GM18511 (cell line): ENCODE measurements at regions not wholly inside any gene's neighbourhood (a gene's known extent, or its start where the extent isn't known, plus 50 kb on each side); places are given as distances from the start of the nearest gene placed in this dataset.

Experiments
- ATAC-seq: cut with Tn5 transposase; IDR thresholded peaks from one replicate; pipeline ENCODE4 v1.9.1; 2021; ENCODE audit warnings: mild to moderate bottlenecking, moderate library complexity; ENCODE audit not compliant: unreplicated experiment

DNA sequence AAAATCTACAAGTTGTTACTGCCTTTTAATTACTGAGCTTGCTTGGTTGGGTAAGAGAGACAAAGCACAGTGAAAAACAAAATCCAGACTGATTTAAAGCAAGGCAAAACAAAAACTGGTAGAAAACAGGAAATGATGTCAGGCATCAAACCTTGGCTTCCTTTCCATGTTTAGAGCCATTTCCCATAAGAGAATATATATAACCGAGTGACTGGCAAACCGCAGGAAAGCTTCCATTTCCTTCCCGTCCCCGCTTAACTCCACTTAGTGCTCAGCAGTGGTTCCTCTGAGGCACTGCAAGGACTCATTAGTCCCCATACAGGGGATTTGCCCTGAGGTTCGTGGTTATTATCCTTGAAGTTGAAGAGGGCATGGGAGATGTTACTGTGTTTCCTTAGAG lies 446.3 kb downstream of the LPIN1 start:
- ATAC-seq: no peak

DNA sequence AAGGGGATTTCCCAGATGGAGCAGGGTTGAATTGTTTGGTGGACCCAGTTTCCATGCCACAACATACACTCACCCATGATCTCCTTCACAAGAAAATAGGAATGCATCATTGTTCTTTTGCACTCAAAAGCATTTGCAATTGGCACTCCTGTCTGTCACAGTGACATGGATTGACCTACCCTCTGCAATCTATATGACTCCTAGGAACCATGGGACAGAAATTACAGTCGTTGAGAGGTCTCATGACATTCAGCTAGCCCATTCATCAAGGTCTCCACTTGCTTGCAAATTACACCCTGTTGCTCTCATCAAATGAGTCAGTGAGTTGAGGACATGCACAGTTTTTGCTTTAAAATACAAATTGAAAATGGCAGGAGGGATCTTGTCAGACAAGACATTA lies 448.5 kb downstream of the LPIN1 start:
- ATAC-seq: no peak

DNA sequence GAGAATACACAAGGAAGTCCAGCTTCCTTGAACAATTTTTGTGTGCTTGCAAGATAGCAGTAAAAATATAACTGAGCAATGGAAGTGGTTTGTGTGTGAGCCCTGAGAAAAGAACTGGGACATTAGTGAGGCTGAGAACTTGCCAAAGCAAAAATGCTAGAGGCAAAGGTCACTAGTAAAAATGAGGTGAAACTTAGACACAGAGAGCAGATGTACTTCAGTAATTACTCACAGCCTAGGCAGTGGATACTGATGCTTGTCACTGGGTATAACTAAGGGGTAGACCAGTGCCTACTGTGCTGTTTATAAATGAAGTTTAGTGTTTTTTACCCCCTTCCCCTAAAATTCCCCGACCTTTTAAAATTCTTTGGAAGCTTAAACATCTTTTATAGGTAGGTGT lies 450.1 kb downstream of the LPIN1 start:
- ATAC-seq: peak; percentile 89

DNA sequence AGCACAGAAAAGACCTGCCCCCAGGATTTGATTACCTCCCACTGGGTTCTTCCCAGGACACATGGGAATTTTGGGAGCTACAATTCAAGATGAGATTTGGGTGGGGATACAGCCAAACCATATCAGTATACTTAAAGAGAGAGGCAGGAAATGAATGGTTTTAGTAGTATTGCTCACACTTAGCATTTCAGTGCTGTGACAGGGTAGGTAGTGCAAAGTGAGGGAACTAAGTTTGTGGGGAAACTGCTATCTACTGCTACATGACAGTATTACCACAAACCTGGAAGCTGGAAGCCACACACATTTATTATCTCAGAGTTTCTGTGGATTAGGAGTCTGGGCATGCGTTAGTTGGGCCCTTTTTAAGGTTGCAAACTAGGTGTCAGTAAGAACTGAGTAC lies 450.7 kb downstream of the LPIN1 start:
- no peak for ATAC-seq

DNA sequence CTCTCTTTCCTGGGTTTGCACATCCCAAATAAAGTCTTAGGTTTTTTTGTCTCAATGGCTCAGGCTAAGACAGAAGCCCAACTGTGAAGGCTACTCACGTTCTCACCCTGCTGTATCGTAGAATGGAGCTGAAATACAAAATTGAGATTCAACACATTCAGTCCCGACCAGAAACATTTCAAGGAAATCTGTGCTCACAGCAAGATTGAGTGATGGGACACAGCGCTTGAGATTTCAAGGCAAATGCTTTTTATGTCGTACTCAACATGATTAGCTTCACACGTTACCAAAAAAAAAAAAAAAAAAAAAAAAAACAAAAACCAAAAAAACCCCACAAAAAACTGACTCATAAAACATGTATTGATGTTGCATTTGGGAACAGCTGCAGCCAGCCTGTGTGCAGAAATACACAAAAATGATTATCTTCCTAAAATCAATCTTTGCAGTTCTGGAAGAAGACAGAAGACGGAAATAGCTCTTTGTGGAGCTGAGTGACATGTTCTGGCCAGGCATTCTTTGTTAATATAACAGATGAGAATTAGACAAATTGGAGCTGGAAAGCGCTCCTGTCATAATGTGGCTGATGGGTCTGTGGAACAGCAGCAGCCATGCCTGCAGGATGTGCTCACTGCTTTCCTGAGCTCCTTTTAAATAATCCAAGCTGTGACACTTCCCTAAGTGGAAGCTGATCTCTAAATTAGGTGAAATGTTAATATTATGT lies 453.2 kb downstream of the LPIN1 start:
- ATAC-seq: no peak

DNA sequence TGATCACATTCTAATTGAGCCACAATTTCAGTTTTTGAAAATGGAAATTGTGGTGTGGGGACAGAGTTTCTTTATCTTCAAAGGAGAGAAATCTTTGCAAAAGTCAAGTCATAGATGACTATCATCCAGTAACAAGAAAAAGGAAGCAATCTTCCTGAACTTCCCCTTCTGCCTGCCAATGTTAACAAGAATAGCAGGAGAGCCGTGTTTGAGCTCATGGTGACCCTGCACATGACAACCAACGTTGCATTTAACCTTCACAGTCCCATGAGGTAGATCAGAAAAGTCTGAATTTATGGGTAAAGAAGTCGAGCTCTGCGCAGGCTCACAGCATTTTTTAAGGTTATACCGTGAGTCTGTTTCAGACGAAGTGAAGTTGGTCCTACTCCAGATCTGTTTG lies 454.9 kb downstream of the LPIN1 start:
- ATAC-seq: no peak

DNA sequence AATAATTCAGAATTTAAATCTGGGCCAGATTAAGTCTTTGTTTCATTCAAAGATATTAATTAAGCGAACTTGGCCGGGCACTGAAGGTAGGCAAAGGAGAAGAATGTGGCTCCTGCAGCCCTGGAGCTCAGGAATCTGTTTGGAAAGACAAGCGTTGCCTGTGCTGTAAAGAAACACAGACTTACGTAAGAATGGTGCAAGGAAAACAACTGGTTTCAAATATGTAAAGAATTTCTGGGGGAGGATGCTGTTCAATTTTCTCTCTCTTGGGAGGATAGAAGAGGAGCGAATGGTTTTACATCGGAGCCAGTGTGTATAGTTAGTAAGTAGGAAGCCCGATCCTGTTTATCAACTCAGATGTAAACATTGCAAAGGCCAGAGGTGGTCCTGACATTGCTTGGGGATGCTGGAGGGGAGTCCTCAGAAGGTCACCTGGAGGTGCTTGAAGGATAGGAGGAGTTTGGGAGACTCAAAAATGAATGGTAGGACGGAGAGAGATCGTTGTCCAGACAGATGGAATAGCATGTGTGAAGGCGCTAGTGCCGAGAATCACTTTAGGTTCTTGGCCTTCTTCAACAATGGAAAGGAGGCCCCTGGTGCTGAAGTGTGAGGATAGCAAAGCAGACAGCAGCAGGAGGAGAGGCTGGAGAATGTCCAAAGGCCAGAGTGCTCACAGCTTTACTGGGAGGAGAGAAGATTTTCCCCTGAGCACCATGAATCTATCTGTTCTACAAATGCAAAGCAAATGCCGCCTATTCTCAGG lies 456.1 kb downstream of the LPIN1 start:
- no peak for ATAC-seq

DNA sequence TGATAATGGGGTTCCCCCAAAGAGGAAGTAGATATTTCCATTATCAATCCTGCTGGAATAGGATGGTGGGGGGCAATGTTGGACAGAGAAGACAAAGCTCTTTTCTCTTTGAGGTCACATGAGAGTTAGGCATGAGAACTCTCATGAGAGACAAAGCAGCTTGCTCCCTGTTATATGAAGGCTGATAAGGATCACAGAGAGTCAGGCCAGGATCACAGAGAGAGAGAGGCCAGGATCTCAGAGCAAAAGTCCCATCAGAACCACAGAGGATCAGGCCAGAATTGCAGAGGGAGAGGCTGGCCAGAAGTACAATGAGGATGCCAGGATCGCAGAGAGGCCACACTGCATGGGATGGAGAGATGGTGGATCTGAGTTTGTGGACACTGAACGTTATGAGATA lies 457.1 kb downstream of the LPIN1 start:
- ATAC-seq: no peak

DNA sequence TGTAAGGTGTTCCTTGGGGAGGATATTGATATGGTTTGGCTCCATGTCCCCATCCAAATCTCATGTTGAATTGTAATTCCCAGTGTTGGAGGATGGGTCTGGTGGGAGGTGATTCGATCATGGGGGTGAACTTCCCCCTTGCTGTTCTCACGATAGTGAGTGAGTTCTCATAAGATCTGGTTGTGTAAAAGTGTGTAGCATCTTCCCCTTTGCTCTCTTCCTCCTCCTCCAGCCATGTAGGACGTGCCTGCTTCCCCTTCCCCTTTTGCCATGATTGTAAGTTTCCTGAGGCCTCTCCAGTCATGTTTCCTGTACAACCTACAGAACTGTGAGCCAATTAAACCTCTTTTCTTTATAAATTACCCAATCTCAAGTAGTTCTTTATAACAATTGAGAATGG lies 458.7 kb downstream of the LPIN1 start:
- no peak for ATAC-seq

DNA sequence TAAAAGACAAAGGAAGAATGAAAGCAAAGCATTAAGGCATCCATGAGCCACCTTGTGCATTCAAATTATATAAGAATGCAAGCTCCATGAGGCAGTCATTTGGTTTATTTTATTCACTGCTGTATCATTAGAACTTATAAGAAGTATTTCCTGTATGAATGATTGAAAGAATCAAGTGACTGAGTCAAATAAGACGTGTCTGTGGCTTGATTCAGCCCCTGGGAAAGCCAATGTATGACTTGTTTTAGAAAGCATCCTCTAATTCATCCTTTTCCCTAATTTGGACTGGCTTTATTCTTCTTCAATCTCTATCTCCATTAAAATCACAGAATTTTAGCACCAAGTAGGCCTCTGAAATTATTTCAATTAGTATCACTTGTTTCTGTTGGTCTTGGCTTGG lies 461.1 kb downstream of the LPIN1 start:
- no peak for ATAC-seq

DNA sequence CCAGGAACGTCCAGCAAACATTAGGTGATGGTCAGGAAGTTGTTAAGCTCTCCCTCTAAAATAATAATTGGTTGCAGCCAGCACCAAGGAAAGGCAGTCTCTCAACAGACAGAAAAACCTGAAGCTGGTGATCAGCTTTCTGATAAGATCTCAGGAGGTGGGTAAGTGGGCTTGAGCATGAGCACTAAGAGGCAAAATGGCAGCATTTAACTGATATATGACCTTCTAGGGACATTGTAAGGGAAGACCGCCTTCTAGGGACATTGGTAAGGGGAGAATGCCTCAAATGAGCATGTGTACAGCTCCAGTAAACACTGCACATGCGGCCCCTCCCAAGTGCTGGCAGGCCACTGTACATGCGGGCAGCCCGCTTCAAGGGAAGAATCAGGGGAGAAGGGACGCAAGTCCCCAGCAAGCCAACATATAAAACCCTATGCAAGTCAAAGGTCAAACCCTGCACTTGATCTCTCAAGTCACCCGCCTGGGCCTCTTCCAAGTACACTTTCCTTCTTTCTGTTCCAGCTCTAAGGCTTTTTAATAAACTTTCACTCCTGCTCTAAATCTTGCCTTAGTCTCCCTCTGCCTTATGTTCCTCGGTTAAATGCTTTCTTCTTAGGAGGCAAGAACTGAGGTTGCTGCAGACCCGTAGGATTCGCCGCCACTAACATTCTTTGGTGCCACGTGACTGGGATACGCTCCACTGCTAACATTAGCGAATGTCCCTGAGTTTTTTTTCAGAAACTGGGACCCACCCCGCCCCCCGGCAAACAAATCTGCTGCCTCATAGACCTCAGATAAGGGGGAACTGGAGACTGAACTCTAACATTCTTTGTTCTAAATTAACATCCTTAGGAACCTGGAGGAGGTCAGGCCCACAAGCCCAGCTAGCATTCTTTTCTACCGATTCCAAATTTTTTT lies 463.8 kb downstream of the LPIN1 start:
- ATAC-seq: no peak

DNA sequence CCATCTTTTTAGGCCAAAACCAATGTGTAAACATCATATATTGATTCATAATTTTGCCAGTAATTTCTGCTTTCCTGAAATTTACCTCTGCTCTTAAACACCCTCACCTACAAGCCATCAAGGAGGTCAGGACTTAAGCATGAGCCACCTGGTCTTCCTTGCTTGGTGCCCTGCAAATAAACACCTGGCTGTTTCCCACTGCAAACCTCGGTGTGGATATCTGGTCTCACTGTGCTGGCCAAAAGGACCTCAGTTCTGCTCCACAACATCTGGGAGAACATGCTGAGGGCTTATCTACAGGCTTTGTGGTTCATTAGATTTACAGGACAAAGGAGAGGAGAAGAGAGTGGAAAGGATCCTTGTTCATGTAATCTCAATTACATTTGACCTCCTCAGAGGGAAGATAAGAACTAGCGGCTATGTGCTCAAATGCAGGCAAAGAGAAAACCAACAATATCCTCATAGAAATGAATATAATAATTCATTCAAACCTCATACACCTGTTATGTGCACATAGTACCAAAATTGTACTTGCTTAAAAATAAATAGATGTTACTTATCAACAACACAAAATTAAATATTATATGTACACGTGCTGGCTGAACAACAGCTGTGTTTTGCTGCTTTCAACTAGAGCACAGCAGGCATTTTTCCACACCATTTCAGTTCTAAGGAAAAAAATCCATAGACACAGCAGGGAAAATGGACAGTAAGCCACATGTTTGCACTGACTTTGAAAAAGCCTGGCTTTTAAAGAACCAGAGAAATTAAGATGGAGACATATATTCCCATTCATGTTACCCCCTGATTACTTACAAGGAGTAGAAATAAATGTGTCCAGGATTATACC lies 465.1 kb downstream of the LPIN1 start:
- no peak for ATAC-seq

DNA sequence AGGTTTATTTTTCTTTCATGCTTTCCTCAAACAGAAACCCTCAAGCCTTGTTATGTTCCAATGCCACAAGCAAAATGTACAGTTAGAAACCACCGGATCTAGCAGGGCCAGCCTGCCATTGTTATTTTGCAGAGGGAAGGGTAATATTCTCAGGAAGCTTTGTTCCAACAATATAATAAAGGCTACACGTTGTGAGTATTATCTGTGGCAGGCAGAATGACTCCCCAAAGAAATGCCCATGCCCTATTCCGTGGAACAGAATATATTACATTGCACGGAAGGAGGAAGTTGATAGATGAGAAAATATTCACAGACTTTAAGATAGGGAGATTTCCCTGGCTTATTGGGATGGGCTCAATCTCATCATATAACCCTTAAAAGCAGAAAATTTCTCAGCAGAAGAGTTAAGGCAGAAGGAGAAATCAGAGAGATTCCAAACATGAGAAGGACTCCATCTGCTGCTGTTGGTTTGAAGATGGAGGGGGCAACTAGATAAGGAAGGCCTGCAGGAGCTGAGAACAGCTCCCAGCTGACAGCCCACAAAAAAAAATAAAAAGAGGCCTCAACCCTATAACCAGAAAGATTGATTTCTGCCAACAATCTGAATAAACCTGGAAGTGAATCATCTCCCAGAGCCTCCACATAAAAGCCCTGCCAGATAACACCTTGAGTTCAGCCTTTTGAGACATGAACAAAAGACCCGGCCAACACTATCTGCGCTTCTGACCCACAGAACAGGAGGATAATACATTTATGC lies 466.6 kb downstream of the LPIN1 start:
- no peak for ATAC-seq

DNA sequence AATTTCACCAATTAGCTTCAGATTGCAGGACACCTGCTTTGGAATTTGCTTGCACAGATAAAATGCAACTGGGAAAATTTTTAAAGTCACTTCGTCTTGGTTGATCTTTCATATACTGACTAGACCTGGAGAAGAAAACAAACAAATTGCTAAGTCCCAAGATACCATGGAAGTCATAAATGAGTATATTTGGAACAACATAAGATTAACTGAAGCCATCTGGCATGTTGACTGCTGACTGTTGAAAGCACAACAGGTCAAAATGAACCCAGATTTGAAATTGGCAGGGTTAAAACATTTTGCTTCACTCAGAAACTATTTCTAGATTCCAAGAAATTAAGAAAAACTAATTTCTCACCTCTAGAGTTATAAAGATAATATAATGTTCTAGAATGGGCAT lies 470.7 kb downstream of the LPIN1 start:
- no peak for ATAC-seq

DNA sequence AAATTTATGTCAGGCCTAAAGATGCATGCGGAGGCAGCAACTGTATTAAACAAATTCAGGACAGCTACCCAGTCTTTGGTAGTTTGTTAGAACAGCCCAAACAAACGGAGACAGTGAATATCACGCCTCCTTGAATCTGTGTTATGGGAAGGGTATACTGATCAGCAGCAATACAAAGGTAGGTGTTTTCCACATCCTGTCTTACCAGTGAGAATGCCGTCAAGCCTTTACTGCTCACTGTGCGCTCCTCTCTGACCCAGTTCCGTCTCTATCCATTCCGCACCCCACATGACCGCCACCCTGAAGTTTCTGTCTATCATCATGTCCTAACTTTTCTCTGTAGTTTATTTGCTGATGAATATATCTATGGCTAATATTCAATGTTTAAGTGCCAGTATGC lies 473.3 kb downstream of the LPIN1 start:
- no peak for ATAC-seq

DNA sequence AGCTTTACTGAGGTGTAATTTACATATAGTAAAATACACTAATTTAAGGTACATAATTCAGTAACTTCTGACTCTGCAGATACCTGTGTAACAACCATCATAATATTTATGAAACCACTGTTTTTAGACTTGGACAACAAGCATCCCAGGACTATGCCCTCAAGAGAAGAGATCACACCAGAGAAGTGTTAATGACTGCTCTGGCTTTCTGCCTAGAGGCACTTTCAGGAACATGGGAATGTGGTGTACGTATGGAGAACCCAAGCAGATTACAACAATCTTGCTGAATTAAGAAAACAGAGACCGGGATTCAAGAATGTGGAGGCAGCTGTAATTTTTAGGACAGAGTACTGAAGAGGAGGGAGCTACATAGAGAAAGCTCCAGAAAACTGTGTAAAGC lies 475.2 kb downstream of the LPIN1 start:
- no peak for ATAC-seq

DNA sequence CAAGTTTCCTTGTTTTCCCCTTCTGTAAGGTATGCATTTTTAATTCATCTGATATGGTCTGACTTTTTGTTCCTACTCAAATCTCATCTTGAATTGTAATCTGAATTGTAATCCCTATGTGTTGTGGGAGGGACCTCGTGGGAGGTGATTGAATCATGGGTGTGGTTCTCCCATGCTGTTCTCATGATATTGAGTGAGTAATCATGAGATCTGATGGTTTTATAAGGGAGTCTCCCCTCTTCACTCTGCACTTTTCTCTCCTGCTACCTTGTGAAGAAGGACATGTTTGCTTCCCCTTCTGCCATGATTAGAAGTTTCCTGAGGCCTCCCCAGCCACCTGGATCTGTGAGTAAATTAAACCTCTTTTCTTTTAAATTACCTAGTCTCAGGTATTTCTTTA lies 476.1 kb downstream of the LPIN1 start:
- no peak for ATAC-seq

DNA sequence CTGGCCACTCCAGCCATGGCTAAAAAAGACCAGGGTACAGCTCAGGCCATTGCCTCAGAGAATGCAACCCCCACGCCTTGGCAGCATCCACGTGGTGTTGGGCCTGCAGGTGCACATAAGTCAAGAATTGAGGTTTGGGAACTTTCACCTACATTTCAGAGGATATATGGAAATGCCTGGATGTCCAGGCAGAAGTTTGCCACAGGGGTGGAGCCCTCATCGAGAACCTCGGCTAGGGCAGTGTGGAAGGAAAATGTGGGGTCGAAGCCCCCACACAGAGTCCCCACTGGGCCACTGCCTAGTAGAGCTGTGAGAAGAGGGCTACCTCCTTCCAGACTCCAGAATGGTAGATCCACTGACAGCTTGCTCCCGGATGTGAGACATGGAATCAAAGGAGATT lies 477.3 kb downstream of the LPIN1 start:
- ATAC-seq: no peak

DNA sequence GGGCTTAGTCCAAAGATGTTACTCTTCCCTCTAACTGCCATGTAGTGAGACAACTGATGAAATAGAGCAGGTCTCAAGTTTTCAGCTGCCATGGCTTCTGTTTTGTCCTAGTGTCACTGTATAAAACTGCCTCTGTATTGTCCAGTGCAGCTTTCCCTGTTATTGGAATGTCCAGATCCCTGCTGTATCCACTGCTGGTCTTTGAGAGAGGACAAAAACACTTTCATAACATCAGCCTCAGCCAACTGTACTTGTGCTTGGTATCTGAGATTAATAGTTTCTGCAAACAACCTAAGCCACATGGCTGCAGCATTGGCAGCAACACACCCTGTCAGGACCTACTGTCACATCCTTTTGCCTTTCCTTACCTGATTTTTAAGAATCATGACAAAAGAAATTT lies 480.2 kb downstream of the LPIN1 start:
- no peak for ATAC-seq
